Loucy (cell line): ENCODE measurements at regions not wholly inside any gene's neighbourhood (a gene's known extent, or its start where the extent isn't known, plus 50 kb on each side); places are given as distances from the start of the nearest gene placed in this dataset.

ENCODE experiments used
- EZH2phosphoT487 ChIP-seq: fragments of 200-600 bp; IDR thresholded peaks from 2 replicates; pipeline ENCODE4 v1.6.1; 2018; ENCODE audit warnings: antibody characterized with exemption, mild to moderate bottlenecking, moderate library complexity, borderline replicate concordance
- TF ChIP-seq, protein P1 (sequence below): fragments of 200-600 bp; sonication (generic); conservative IDR thresholded peaks from 2 replicates; pipeline ENCODE4 v1.5.1; 2014; ENCODE audit warnings: mild to moderate bottlenecking, antibody characterized with exemption, low read length

- TF ChIP-seq, protein P1, sequence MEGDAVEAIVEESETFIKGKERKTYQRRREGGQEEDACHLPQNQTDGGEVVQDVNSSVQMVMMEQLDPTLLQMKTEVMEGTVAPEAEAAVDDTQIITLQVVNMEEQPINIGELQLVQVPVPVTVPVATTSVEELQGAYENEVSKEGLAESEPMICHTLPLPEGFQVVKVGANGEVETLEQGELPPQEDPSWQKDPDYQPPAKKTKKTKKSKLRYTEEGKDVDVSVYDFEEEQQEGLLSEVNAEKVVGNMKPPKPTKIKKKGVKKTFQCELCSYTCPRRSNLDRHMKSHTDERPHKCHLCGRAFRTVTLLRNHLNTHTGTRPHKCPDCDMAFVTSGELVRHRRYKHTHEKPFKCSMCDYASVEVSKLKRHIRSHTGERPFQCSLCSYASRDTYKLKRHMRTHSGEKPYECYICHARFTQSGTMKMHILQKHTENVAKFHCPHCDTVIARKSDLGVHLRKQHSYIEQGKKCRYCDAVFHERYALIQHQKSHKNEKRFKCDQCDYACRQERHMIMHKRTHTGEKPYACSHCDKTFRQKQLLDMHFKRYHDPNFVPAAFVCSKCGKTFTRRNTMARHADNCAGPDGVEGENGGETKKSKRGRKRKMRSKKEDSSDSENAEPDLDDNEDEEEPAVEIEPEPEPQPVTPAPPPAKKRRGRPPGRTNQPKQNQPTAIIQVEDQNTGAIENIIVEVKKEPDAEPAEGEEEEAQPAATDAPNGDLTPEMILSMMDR: no peak
- TF ChIP-seq EZH2phosphoT487: no peak
Observed at GRCh38 chr6:145319605-145320004, 415.7 kb downstream of the EPM2A start.
